ENCODE measurements at regions not wholly inside any gene's neighbourhood (a gene's known extent, or its start where the extent isn't known, plus 50 kb on each side); places are given as distances from the start of the nearest gene placed in this dataset.

DNA sequence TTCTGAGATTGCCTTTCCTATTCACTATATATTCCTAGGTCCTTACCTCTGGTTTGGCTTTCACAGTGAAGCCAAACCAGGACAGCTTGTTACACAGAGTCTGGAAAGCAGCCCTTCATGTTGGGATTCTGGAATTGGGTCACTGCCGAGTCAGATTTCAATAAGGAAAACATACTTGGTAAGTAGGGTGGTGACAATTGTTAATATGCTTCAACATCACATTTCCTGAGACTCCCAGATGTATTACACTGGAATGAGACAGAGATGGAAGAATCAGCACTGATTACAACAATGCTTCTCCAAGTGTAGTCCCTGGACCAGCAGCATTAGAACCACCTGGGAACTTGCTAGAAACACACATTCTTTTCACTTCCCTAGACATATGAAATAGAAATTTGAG is 268.9 kb upstream of the SEMA3C start:
- TF ChIP-seq, protein P1, sequence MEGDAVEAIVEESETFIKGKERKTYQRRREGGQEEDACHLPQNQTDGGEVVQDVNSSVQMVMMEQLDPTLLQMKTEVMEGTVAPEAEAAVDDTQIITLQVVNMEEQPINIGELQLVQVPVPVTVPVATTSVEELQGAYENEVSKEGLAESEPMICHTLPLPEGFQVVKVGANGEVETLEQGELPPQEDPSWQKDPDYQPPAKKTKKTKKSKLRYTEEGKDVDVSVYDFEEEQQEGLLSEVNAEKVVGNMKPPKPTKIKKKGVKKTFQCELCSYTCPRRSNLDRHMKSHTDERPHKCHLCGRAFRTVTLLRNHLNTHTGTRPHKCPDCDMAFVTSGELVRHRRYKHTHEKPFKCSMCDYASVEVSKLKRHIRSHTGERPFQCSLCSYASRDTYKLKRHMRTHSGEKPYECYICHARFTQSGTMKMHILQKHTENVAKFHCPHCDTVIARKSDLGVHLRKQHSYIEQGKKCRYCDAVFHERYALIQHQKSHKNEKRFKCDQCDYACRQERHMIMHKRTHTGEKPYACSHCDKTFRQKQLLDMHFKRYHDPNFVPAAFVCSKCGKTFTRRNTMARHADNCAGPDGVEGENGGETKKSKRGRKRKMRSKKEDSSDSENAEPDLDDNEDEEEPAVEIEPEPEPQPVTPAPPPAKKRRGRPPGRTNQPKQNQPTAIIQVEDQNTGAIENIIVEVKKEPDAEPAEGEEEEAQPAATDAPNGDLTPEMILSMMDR (IDR thresholded peaks at IDR 0.05), result no peak
- TF ChIP-seq POLR2A (IDR thresholded peaks at IDR 0.05), result no peak
- no peak for TF ChIP-seq POLR2AphosphoS5 (IDR thresholded peaks at IDR 0.05; ENCODE audit: insufficient read depth in 1 of 2, low read depth in 1 of 2)
